MM.1S (cell line): ENCODE measurements at regions not wholly inside any gene's neighbourhood (a gene's known extent, or its start where the extent isn't known, plus 50 kb on each side); places are given as distances from the start of the nearest gene placed in this dataset.

Experiments
- DNase-seq: peaks from one replicate; pipeline ENCODE4 v3.0.0-alpha.2; 2015
- H2AFZ ChIP-seq: fragments of 300-600 bp; sonication (generic); 2 replicates; pipeline ENCODE4 v1.6.0; 2016; ENCODE audit warnings: antibody characterized with exemption, low read length
- H3F3A ChIP-seq: fragments of 300-600 bp; sonication (generic); 2 replicates; pipeline ENCODE4 v1.6.1; 2016; ENCODE audit warnings: mild to moderate bottlenecking, antibody characterized with exemption, low read length, moderate library complexity, mixed read lengths; ENCODE audit not compliant: insufficient read depth
- H3K27ac ChIP-seq: fragments of 300-600 bp; sonication (generic); 2 replicates; pipeline ENCODE4 v1.5.1; 2016; ENCODE audit warnings: mild to moderate bottlenecking, low read length
- H3K27me3 ChIP-seq: fragments of 300-600 bp; sonication (generic); replicated peaks from 2 replicates; pipeline ENCODE4 v1.6.0; 2016; ENCODE audit warnings: low read length; ENCODE audit not compliant: insufficient read depth
- H3K36me3 ChIP-seq: fragments of 300-600 bp; sonication (generic); replicated peaks from 2 replicates; pipeline ENCODE4 v1.6.1; 2016; ENCODE audit warnings: mild to moderate bottlenecking, low read length, mixed read lengths; ENCODE audit not compliant: insufficient read depth
- H3K4me1 ChIP-seq: fragments of 300-600 bp; sonication (generic); 2 replicates; pipeline ENCODE4 v1.6.1; 2016; ENCODE audit warnings: low read length, mixed read lengths
- H3K4me2 ChIP-seq: fragments of 300-600 bp; sonication (generic); 2 replicates; pipeline ENCODE4 v1.6.0; 2016; ENCODE audit warnings: low read depth, low read length
- H3K4me3 ChIP-seq: fragments of 300-600 bp; sonication (generic); 2 replicates; pipeline ENCODE4 v1.5.1; 2016; ENCODE audit warnings: low read length, mixed read lengths
- H3K79me2 ChIP-seq: fragments of 300-600 bp; sonication (generic); 2 replicates; pipeline ENCODE4 v1.6.1; 2016; ENCODE audit warnings: mixed run types, low read length, mixed read lengths
- H3K9ac ChIP-seq: fragments of 300-600 bp; sonication (generic); 2 replicates; pipeline ENCODE4 v1.6.1; 2016; ENCODE audit warnings: low read length, mixed read lengths
- H3K9me2 ChIP-seq: fragments of 300-600 bp; sonication (generic); replicated peaks from 2 replicates; pipeline ENCODE4 v1.6.1; 2016; ENCODE audit warnings: mild to moderate bottlenecking, low read length, mixed read lengths; ENCODE audit not compliant: insufficient read depth
- H3K9me3 ChIP-seq: fragments of 300-600 bp; sonication (generic); replicated peaks from 2 replicates; pipeline ENCODE4 v1.6.1; 2016; ENCODE audit warnings: mild to moderate bottlenecking, low read length, mixed read lengths; ENCODE audit not compliant: insufficient read depth
- H4K20me1 ChIP-seq: fragments of 300-600 bp; sonication (generic); 2 replicates; pipeline ENCODE4 v1.6.1; 2016; ENCODE audit warnings: mild to moderate bottlenecking, low read length, moderate library complexity, mixed read lengths; ENCODE audit not compliant: insufficient read depth
- CTCF ChIP-seq: fragments of 300-600 bp; sonication (generic); IDR thresholded peaks from 2 replicates; pipeline ENCODE4 v1.5.1; 2016; ENCODE audit warnings: antibody characterized with exemption, low read length, mixed read lengths
- EZH2 ChIP-seq: fragments of 300-600 bp; sonication (generic); optimal IDR thresholded peaks from 2 replicates; pipeline ENCODE3; 2017; ENCODE audit warnings: low read depth, mild to moderate bottlenecking, antibody characterized with exemption, low read length, mixed read lengths
- EZH2phosphoT487 ChIP-seq: fragments of 300-600 bp; sonication (generic); IDR thresholded peaks from 2 replicates; pipeline ENCODE4 v1.6.1; 2018; ENCODE audit warnings: antibody characterized with exemption, low read length

GRCh38 chr2:4831751-4832150, 860.4 kb upstream of the SOX11 start:
- Histone ChIP-seq H3K27ac (no peak overlapping the region), H3K27me3 (no peaks in the 10 kb centered on the region), H3K4me1 (no peaks in the 10 kb centered on the region), H3K4me2 (no peak overlapping the region), H3K9ac (no peak overlapping the region), H3K9me3 (no peaks in the 10 kb centered on the region), H3K4me3 (no peak overlapping the region), H3K79me2 (no peaks in the 10 kb centered on the region), H3F3A (no peaks in the 10 kb centered on the region), H2AFZ (no peak overlapping the region), H3K9me2 (no peaks in the 10 kb centered on the region), H4K20me1 (no peaks in the 10 kb centered on the region), H3K36me3 (no peaks in the 10 kb centered on the region)
- no peak for DNase-seq
- no peak for TF ChIP-seq EZH2phosphoT487
- TF ChIP-seq CTCF, result no peak
- no peak for TF ChIP-seq EZH2

GRCh38 chr2:4832642-4833041, 859.5 kb upstream of the SOX11 start:
- no peaks in the 10 kb centered on the region for H3F3A ChIP-seq
- H3K79me2 ChIP-seq, result no peaks in the 10 kb centered on the region
- H3K4me3 ChIP-seq, result no peak overlapping the region
- H3K27me3 ChIP-seq, result no peaks in the 10 kb centered on the region
- no peaks in the 10 kb centered on the region for H4K20me1 ChIP-seq
- no peak overlapping the region for H3K27ac ChIP-seq
- no peaks in the 10 kb centered on the region for H3K4me1 ChIP-seq
- no peak for DNase-seq
- H3K9ac ChIP-seq, result no peak overlapping the region
- no peak overlapping the region for H2AFZ ChIP-seq
- TF ChIP-seq CTCF (no peak), EZH2phosphoT487 (no peak), EZH2 (no peak)
- H3K9me3 ChIP-seq, result no peaks in the 10 kb centered on the region
- no peak overlapping the region for H3K4me2 ChIP-seq
- no peaks in the 10 kb centered on the region for H3K9me2 ChIP-seq
- H3K36me3 ChIP-seq, result no peaks in the 10 kb centered on the region

- Histone ChIP-seq H3K9me2 (no peaks in the 10 kb centered on the region), H3K9me3 (no peaks in the 10 kb centered on the region), H3K4me2 (no peak overlapping the region), H2AFZ (no peak overlapping the region), H4K20me1 (no peaks in the 10 kb centered on the region), H3K36me3 (no peaks in the 10 kb centered on the region), H3K4me3 (no peak overlapping the region), H3K79me2 (no peaks in the 10 kb centered on the region), H3K9ac (no peak overlapping the region), H3K4me1 (no peaks in the 10 kb centered on the region), H3K27ac (no peak overlapping the region), H3F3A (no peaks in the 10 kb centered on the region), H3K27me3 (no peaks in the 10 kb centered on the region)
- TF ChIP-seq EZH2phosphoT487 (no peak), EZH2 (no peak), CTCF (no peak)
- DNase-seq, result no peak
Measured at GRCh38 chr2:4838626-4839025, 853.6 kb upstream of the SOX11 start.

- Histone ChIP-seq H3K27me3 (no peaks in the 10 kb centered on the region), H3K4me1 (no peaks in the 10 kb centered on the region), H3K79me2 (no peaks in the 10 kb centered on the region), H3K9me2 (no peaks in the 10 kb centered on the region), H2AFZ (no peak overlapping the region), H3K27ac (no peak overlapping the region), H3K4me3 (no peak overlapping the region), H4K20me1 (no peaks in the 10 kb centered on the region), H3K36me3 (no peaks in the 10 kb centered on the region), H3K4me2 (no peak overlapping the region), H3K9me3 (no peaks in the 10 kb centered on the region), H3K9ac (no peak overlapping the region), H3F3A (no peaks in the 10 kb centered on the region)
- TF ChIP-seq EZH2, result no peak
- TF ChIP-seq CTCF, result no peak
- TF ChIP-seq EZH2phosphoT487, result no peak
- no peak for DNase-seq
Measured at GRCh38 chr2:4840791-4841190, 851.4 kb upstream of the SOX11 start.
